ENCODE measurements at regions not wholly inside any gene's neighbourhood (a gene's known extent, or its start where the extent isn't known, plus 50 kb on each side); places are given as distances from the start of the nearest gene placed in this dataset.

- TF ChIP-seq EP300 (IDR thresholded peaks at IDR 0.05) (no peak), POLR2AphosphoS5 (IDR thresholded peaks at IDR 0.05) (no peak), POLR2A (IDR thresholded peaks at IDR 0.05; ENCODE audit: low read depth) (no peak)
- H3K9me3 ChIP-seq = no peaks in the 10 kb centered on the region
- H3K36me3 ChIP-seq = no peaks in the 10 kb centered on the region
- no peaks in the 10 kb centered on the region for H3K27me3 ChIP-seq
- WGBS = 67% methylated on average over 3 of the region's 3 CpGs
- intact Hi-C loops (cut with DNase I) = no loop called here
- H3K27ac ChIP-seq (replicated peaks in 1 of 4) = no peak overlapping the region
- H3K4me3 ChIP-seq = no peak overlapping the region
- DNase-seq (ENCODE audit: extremely low spot score) = no peak
- H3K4me1 ChIP-seq = no peaks in the 10 kb centered on the region
Measured at GRCh38 chr12:33708935-33709334, 269.3 kb upstream of the SYT10 start.

- intact Hi-C loops (cut with DNase I) = no loop called here
- Histone ChIP-seq H3K27me3 (no peaks in the 10 kb centered on the region), H3K36me3 (no peaks in the 10 kb centered on the region), H3K4me1 (no peaks in the 10 kb centered on the region), H3K27ac (replicated peaks in 1 of 4) (no peak overlapping the region), H3K4me3 (no peak overlapping the region), H3K9me3 (no peaks in the 10 kb centered on the region)
- TF ChIP-seq CTCF (IDR thresholded peaks at IDR 0.05) (no peak), EP300 (IDR thresholded peaks at IDR 0.05) (no peak), POLR2AphosphoS5 (IDR thresholded peaks at IDR 0.05) (no peak), POLR2A (IDR thresholded peaks at IDR 0.05; ENCODE audit: low read depth) (no peak)
- 81% methylated on average over 2 of the region's 2 CpGs for WGBS
- no peak for DNase-seq (ENCODE audit: extremely low spot score)
Measured at GRCh38 chr12:33710548-33710947, 270.9 kb upstream of the SYT10 start.

DNA sequence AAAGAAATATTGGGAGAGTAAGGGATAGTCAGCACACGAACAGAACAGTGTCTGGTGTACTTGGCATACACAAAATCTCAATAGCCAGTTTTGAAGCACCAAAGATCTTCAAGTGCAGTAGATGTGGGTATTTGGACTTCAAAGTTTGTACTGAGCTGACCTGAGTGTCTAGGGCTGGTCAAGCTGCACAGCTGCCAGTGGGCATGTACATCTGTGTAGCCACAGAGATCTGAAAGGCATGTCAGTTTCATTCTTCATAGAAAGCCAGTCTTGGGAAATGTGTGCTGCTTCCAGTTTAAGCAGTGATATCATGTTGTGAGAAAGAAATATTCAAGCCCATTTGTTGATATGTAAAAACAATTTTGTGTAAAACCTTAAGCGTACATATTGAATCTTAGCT lies 279.0 kb upstream of the SYT10 start:
- intact Hi-C loops (cut with DNase I) = no loop called here
- WGBS = 83% methylated on average over 2 of the region's 2 CpGs
- Histone ChIP-seq H3K9me3 (no peaks in the 10 kb centered on the region), H3K27ac (replicated peaks in 1 of 4) (no peak overlapping the region), H3K4me1 (no peaks in the 10 kb centered on the region), H3K36me3 (no peaks in the 10 kb centered on the region), H3K4me3 (no peak overlapping the region), H3K27me3 (no peaks in the 10 kb centered on the region)
- TF ChIP-seq POLR2AphosphoS5 (IDR thresholded peaks at IDR 0.05) = no peak
- no peak for TF ChIP-seq EP300 (IDR thresholded peaks at IDR 0.05)
- no peak for TF ChIP-seq POLR2A (IDR thresholded peaks at IDR 0.05; ENCODE audit: low read depth)
- DNase-seq (ENCODE audit: extremely low spot score) = no peak

DNA sequence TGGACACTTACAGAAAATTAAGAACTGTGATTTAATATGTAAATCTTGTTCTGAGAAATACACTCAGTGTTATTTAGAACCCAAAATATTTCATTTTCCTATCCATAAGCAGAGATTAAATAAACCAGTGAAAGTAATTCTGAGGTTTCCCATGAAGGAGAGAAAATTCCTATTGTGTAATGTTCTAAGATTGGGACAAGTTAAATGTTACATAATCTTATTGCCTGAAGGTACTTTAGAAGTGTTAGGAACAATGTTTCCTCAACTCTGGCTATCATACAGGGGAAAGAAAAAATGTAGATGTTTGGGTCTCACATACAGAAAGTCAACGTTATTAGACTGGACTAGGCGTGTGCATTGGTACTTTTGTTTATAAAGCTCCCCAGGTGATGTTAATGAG lies 281.9 kb upstream of the SYT10 start:
- 86% methylated on average over 2 of the region's 2 CpGs for WGBS
- Histone ChIP-seq H3K36me3 (no peaks in the 10 kb centered on the region), H3K27me3 (no peaks in the 10 kb centered on the region), H3K27ac (replicated peaks in 1 of 4) (no peak overlapping the region), H3K9me3 (no peaks in the 10 kb centered on the region), H3K4me3 (no peak overlapping the region), H3K4me1 (no peaks in the 10 kb centered on the region)
- TF ChIP-seq EP300 (IDR thresholded peaks at IDR 0.05) (no peak), POLR2AphosphoS5 (IDR thresholded peaks at IDR 0.05) (no peak), CTCF (IDR thresholded peaks at IDR 0.05) (no peak), POLR2A (IDR thresholded peaks at IDR 0.05; ENCODE audit: low read depth) (no peak)
- no peak for DNase-seq (ENCODE audit: extremely low spot score)
- intact Hi-C loops (cut with DNase I) = no loop called here

- TF ChIP-seq POLR2AphosphoS5 (IDR thresholded peaks at IDR 0.05) (no peak), CTCF (IDR thresholded peaks at IDR 0.05) (no peak), EP300 (IDR thresholded peaks at IDR 0.05) (no peak), POLR2A (IDR thresholded peaks at IDR 0.05; ENCODE audit: low read depth) (no peak)
- H3K27me3 ChIP-seq = no peaks in the 10 kb centered on the region
- no peak overlapping the region for H3K27ac ChIP-seq (replicated peaks in 1 of 4)
- H3K36me3 ChIP-seq = no peaks in the 10 kb centered on the region
- intact Hi-C loops (cut with DNase I) = no loop called here
- H3K4me3 ChIP-seq = no peak overlapping the region
- no peaks in the 10 kb centered on the region for H3K4me1 ChIP-seq
- H3K9me3 ChIP-seq = peaks cover 0 to 6% (median 0%) of the 10 kb centered on the region in 4 donors
- no peak for DNase-seq (ENCODE audit: extremely low spot score)
- WGBS = 66% methylated on average over 4 of the region's 4 CpGs
Measured at GRCh38 chr12:33724867-33725266, 285.2 kb upstream of the SYT10 start.

GRCh38 chr12:33734871-33735270 lies 287.4 kb upstream of the ALG10 start:
- no peaks in the 10 kb centered on the region for H3K27me3 ChIP-seq
- no peak overlapping the region for H3K27ac ChIP-seq (replicated peaks in 1 of 4)
- H3K4me3 ChIP-seq = no peak overlapping the region
- WGBS = 83% methylated on average over 2 of the region's 2 CpGs
- no peaks in the 10 kb centered on the region for H3K4me1 ChIP-seq
- no peaks in the 10 kb centered on the region for H3K36me3 ChIP-seq
- DNase-seq (ENCODE audit: extremely low spot score) = no peak
- TF ChIP-seq POLR2AphosphoS5 (IDR thresholded peaks at IDR 0.05) (no peak), POLR2A (IDR thresholded peaks at IDR 0.05; ENCODE audit: low read depth) (no peak), CTCF (IDR thresholded peaks at IDR 0.05) (no peak)
- intact Hi-C loops (cut with DNase I) = no loop called here
- no peaks in the 10 kb centered on the region for H3K9me3 ChIP-seq

All from esophagus muscularis mucosa (tissue), 4 donors.